A549 (cell line): ENCODE measurements at regions not wholly inside any gene's neighbourhood (a gene's known extent, or its start where the extent isn't known, plus 50 kb on each side); places are given as distances from the start of the nearest gene placed in this dataset.
"Not testable (repeated sequence)": the region's sequence is repeated elsewhere in the genome, so short reads cannot be mapped to it uniquely, and the experiment has no call there.

Experiments
- ATAC-seq, 2 experiments: fragments of 200-7000 bp in 1 of 2; fragments of >200 bp in 1 of 2; cut with Nextera tagmentation in 1 of 2; cut with Tn5 transposase in 1 of 2; 3 replicates each; pipeline versions ENCODE4 v1.8.0 to v1.9.1; 2018 to 2020; ENCODE audit warnings: mild to moderate bottlenecking in 1 of 2, moderate library complexity in 1 of 2
- CTCF ChIA-PET: fragments of 300-600 bp; sonication (Branson Sonifier 250); formaldehyde crosslinking; extraction: SDS; loops from one replicate; lab custom pipeline; 2021; ENCODE audit warnings: antibody characterized with exemption, inconsistent platforms; lab: Yijun Ruan, JAX
- POLR2A ChIA-PET: fragments of 350-600 bp; formaldehyde crosslinking; extraction: SDS; loops from one replicate; lab custom pipeline; 2021; ENCODE audit warnings: antibody characterized with exemption, inconsistent platforms; lab: Yijun Ruan, JAX
- DNase-seq, 2 experiments: peaks; one replicate each; pipeline versions ENCODE4 v3.0.0 to v3.0.0-alpha.2; 2011 to 2016; ENCODE audit warnings: low read depth in 1 of 2, low spot score in 1 of 2
- FAIRE-seq: peaks from 2 replicates; lab custom pipeline; 2011; peaks lifted over from hg19 to GRCh38; lab: Jason Lieb, UNC
- H3K27ac ChIP-seq, 2 experiments: fragments of >200 bp; sonication (Bioruptor Twin); formaldehyde crosslinking; 3 replicates each; pipeline ENCODE4 v1.5.1; 2016 to 2017
- H3K4me1 ChIP-seq: fragments of >200 bp; sonication (Bioruptor Twin); formaldehyde crosslinking; 3 replicates; pipeline ENCODE4 v1.6.1; 2016
- H3K4me2 ChIP-seq: fragments of >200 bp; sonication (Bioruptor Twin); formaldehyde crosslinking; 3 replicates; pipeline ENCODE4 v1.6.1; 2016
- H3K4me3 ChIP-seq: fragments of >200 bp; sonication (Bioruptor Twin); formaldehyde crosslinking; 3 replicates; pipeline ENCODE4 v1.5.1; 2016
- H3K9me3 ChIP-seq: fragments of >200 bp; sonication (Bioruptor Twin); formaldehyde crosslinking; 3 replicates; pipeline ENCODE4 v1.6.1; 2016
- BHLHE40 ChIP-seq: IDR thresholded peaks from 2 replicates; pipeline ENCODE4 v1.6.1; 2012; ENCODE audit warnings: low read depth, low read length, inconsistent platforms
- CEBPB ChIP-seq, 2 experiments: fragments of >200 bp in 1 of 2; sonication (Bioruptor Twin) in 1 of 2; formaldehyde crosslinking in 1 of 2; IDR thresholded peaks; 2 replicates each; pipeline ENCODE4 v1.6.1; 2012 to 2016
- EHMT2 ChIP-seq: fragments of 200-600 bp; sonication (generic); IDR thresholded peaks from 2 replicates; pipeline ENCODE4 v1.6.1; 2016; ENCODE audit warnings: antibody characterized with exemption, low read depth, mild to moderate bottlenecking, moderate library complexity
- FOSL2 ChIP-seq, 2 experiments: fragments of 450-650 bp in 1 of 2; fragments of >200 bp in 1 of 2; sonication (Bioruptor Twin) in 1 of 2; formaldehyde crosslinking; IDR thresholded peaks; 2 replicates each; pipeline versions ENCODE4 v1.5.0 to v1.6.1; 2016 to 2020; ENCODE audit warnings: mild to moderate bottlenecking in 1 of 2, moderate library complexity in 1 of 2
- FOXS1 ChIP-seq: fragments of 250-450 bp; sonication (Bioruptor Pico); IDR thresholded peaks from 2 replicates; pipeline ENCODE4 v1.5.0; 2020; ENCODE audit warnings: mild to moderate bottlenecking, moderate library complexity
- HEYL ChIP-seq: fragments of 250-450 bp; sonication (Bioruptor Pico); IDR thresholded peaks from 2 replicates; pipeline ENCODE4 v1.8.0; 2021; ENCODE audit warnings: mild to moderate bottlenecking, moderate library complexity
- MAZ ChIP-seq: fragments of 150-350 bp; IDR thresholded peaks from 2 replicates; pipeline ENCODE4 v1.6.1; 2014; ENCODE audit warnings: antibody characterized with exemption, low read depth, low read length, borderline replicate concordance
- PHF8 ChIP-seq: fragments of 200-600 bp; sonication (generic); IDR thresholded peaks from 2 replicates; pipeline ENCODE4 v1.6.1; 2016; ENCODE audit warnings: low read depth, mild to moderate bottlenecking, antibody characterized with exemption, moderate library complexity, borderline replicate concordance
- RARB ChIP-seq: fragments of 250-450 bp; sonication (Bioruptor Pico); IDR thresholded peaks from 2 replicates; pipeline ENCODE4 v1.8.0; 2021; ENCODE audit warnings: mild to moderate bottlenecking, moderate library complexity
- TFCP2L1 ChIP-seq: fragments of 250-450 bp; sonication (Bioruptor Pico); IDR thresholded peaks from 2 replicates; pipeline ENCODE4 v1.5.0; 2021; ENCODE audit warnings: mild to moderate bottlenecking
- ZSCAN20 ChIP-seq: fragments of 250-450 bp; sonication (Bioruptor Pico); IDR thresholded peaks from 2 replicates; pipeline ENCODE4 v1.8.0; 2022; ENCODE audit warnings: mild to moderate bottlenecking, moderate library complexity
- WGBS: methylation state at CpG from one replicate; pipeline ENCODE4 v1.1.6; 2017; ENCODE audit errors: missing lambda C conversion rate; 5-methylcytosine and 5-hydroxymethylcytosine counted together
- TF ChIP-seq, protein P1 (sequence below): IDR thresholded peaks from 2 replicates; pipeline ENCODE4 v1.6.1; 2012
- TF ChIP-seq, protein P2 (sequence below): fragments of 200-600 bp; sonication (generic); IDR thresholded peaks from 2 replicates; pipeline ENCODE4 v1.6.1; 2016; ENCODE audit warnings: antibody characterized with exemption, mild to moderate bottlenecking, moderate library complexity
- TF ChIP-seq, protein P3 (sequence below): IDR thresholded peaks from 2 replicates; pipeline ENCODE4 v1.6.1; 2012
- TF ChIP-seq, protein P4 (sequence below): fragments of >200 bp; sonication (Bioruptor Twin); formaldehyde crosslinking; IDR thresholded peaks from 3 replicates; pipeline ENCODE4 v1.6.1; 2016

DNA sequence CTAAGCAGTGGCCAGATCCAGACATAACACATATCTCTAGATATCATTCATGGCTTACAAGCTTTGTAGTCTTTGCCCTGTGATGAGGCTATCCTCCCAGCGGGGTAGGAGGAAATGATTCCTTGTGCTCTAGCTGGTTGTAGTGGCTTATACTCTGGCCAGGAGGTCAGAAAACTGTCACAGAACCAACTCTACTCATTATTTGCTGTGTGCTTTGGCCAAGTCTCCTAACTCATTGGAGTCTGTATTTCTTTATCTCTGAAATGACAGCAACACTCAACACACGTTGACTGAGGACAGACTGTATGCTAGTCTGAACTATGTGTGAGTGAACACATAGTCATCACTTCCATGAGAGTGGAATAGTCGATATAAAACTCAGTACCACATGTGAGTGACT is 116.7 kb upstream of the F3 start:
- WGBS = 53% methylated on average over 3 of the region's 3 CpGs
- no peak for FAIRE-seq

DNA sequence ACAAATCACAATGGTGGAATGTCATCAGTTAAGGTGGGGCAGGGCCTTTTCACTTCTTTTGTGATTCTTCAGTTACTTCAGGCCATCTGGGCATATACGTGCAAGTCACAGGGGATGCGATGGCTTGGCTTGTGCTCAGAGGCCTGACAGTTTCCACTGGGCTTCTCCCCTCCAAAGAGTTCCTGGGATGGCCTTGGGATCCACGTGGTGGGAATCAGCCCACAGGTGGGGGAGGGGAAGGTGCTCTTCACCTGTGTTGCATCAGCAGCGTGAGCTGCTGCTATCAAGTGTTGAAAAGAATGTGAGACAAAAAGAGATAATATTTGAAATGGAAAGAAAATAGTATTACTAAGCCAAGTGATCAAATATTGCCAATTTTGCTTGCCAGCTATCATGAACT is 116.2 kb upstream of the F3 start:
- 76% methylated on average over 4 of the region's 4 CpGs for WGBS
- POLR2A ChIA-PET, FAIRE-seq, H3K4me3 ChIP-seq, DNase-seq, CTCF ChIA-PET, ATAC-seq, H3K9me3 ChIP-seq, H3K4me2 ChIP-seq: not testable (repeated sequence)
- peak overlapping the region in 1 of 2 experiments; percentile 44; a peak in 1 of 6 replicates for H3K27ac ChIP-seq
- peaks cover 19% of the 10 kb centered on the region for H3K4me1 ChIP-seq

More for the DNA sequence above, 116.7 kb upstream of the F3 start:
- TF ChIP-seq HEYL (CRISPR knock-in tag) (no peak), MAZ (no peak), FOSL2 (IDR thresholded peaks at IDR 0.05) (no peak), FOSL2 (CRISPR knock-in tag; IDR thresholded peaks at IDR 0.05) (no peak), RARB (CRISPR knock-in tag) (no peak), ZSCAN20 (no peak), EHMT2 (no peak)
- TF ChIP-seq, protein P1, sequence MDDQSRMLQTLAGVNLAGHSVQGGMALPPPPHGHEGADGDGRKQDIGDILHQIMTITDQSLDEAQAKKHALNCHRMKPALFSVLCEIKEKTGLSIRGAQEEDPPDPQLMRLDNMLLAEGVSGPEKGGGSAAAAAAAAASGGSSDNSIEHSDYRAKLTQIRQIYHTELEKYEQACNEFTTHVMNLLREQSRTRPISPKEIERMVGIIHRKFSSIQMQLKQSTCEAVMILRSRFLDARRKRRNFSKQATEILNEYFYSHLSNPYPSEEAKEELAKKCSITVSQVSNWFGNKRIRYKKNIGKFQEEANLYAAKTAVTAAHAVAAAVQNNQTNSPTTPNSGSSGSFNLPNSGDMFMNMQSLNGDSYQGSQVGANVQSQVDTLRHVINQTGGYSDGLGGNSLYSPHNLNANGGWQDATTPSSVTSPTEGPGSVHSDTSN = no peak
- TF ChIP-seq, protein P2, sequence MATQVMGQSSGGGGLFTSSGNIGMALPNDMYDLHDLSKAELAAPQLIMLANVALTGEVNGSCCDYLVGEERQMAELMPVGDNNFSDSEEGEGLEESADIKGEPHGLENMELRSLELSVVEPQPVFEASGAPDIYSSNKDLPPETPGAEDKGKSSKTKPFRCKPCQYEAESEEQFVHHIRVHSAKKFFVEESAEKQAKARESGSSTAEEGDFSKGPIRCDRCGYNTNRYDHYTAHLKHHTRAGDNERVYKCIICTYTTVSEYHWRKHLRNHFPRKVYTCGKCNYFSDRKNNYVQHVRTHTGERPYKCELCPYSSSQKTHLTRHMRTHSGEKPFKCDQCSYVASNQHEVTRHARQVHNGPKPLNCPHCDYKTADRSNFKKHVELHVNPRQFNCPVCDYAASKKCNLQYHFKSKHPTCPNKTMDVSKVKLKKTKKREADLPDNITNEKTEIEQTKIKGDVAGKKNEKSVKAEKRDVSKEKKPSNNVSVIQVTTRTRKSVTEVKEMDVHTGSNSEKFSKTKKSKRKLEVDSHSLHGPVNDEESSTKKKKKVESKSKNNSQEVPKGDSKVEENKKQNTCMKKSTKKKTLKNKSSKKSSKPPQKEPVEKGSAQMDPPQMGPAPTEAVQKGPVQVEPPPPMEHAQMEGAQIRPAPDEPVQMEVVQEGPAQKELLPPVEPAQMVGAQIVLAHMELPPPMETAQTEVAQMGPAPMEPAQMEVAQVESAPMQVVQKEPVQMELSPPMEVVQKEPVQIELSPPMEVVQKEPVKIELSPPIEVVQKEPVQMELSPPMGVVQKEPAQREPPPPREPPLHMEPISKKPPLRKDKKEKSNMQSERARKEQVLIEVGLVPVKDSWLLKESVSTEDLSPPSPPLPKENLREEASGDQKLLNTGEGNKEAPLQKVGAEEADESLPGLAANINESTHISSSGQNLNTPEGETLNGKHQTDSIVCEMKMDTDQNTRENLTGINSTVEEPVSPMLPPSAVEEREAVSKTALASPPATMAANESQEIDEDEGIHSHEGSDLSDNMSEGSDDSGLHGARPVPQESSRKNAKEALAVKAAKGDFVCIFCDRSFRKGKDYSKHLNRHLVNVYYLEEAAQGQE = no peak
- TF ChIP-seq, protein P3, sequence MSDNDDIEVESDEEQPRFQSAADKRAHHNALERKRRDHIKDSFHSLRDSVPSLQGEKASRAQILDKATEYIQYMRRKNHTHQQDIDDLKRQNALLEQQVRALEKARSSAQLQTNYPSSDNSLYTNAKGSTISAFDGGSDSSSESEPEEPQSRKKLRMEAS = no peak
- H3K4me2 ChIP-seq = no peak overlapping the region; the same call in 2 of the 3 replicates
- DNase-seq (peak in 1 of 2 experiments; percentile 26), ATAC-seq (peak; percentile 43 to 67; a peak in 4 of 6 replicates)
- H3K27ac ChIP-seq = peak overlapping the region in 1 of 2 experiments; percentile 44; a peak in 1 of 6 replicates
- peaks cover 19% of the 10 kb centered on the region for H3K4me1 ChIP-seq
- H3K9me3 ChIP-seq = no peaks in the 10 kb centered on the region
- H3K4me3 ChIP-seq = no peak overlapping the region
- ChIA-PET CTCF (no interaction called here), POLR2A (no interaction called here)

DNA sequence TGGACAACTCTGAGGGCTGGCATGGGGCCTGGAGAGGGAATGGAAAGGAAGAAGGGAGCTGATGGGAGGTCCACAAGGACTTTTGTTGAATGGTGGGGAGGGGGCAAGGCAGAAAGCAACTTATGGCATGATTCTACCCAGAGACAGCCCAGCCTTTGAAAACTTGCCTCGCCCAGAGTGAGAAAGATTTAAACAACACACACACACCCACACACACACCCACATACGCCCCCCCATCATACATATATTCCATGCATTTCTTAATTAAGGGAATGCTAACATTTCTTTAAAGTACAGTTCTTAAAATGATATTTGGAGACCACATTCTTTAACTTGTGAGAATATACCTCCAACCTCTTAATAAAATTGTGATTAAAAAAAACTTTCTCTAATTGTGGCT is 115.4 kb upstream of the F3 start:
- no peak for TF ChIP-seq BHLHE40
- no peak for TF ChIP-seq CEBPB (IDR thresholded peaks at IDR 0.05)
- TF ChIP-seq, protein P4, sequence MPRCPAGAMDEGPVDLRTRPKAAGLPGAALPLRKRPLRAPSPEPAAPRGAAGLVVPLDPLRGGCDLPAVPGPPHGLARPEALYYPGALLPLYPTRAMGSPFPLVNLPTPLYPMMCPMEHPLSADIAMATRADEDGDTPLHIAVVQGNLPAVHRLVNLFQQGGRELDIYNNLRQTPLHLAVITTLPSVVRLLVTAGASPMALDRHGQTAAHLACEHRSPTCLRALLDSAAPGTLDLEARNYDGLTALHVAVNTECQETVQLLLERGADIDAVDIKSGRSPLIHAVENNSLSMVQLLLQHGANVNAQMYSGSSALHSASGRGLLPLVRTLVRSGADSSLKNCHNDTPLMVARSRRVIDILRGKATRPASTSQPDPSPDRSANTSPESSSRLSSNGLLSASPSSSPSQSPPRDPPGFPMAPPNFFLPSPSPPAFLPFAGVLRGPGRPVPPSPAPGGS = no peak
- no peak for TF ChIP-seq FOXS1 (CRISPR knock-in tag)
- no peak for TF ChIP-seq TFCP2L1 (CRISPR knock-in tag)
- TF ChIP-seq PHF8 = no peak
- TF ChIP-seq, all 56 proteins: peak for 0
- WGBS = 88% methylated on average over 2 of the region's 2 CpGs
- CTCF ChIA-PET = interaction anchor here (0.7 kb wide), 1 partner anchor 20 kb away, joined by 3 read pairs; no protein-coding TSS in a partner anchor
- Histone ChIP-seq H3K9me3 (no peaks in the 10 kb centered on the region), H3K27ac (no peak overlapping the region), H3K4me2 (no peak overlapping the region), H3K4me1 (peaks cover 19% of the 10 kb centered on the region), H3K4me3 (no peak overlapping the region)
- no peak for DNase-seq
- POLR2A ChIA-PET = no interaction called here
- ATAC-seq = no peak
- no peak for FAIRE-seq
